ENCODE measurements at regions not wholly inside any gene's neighbourhood (a gene's known extent, or its start where the extent isn't known, plus 50 kb on each side); places are given as distances from the start of the nearest gene placed in this dataset.

- TF ChIP-seq ZNF425 (CRISPR knock-in tag; conservative IDR thresholded peaks at IDR 0.05), result no peak
- TF ChIP-seq ZNF121 (CRISPR knock-in tag; IDR thresholded peaks at IDR 0.05), result no peak
- no peak for TF ChIP-seq ZNF532 (CRISPR knock-in tag; IDR thresholded peaks at IDR 0.05; ENCODE audit: borderline replicate concordance)
- TF ChIP-seq FOXP1 (CRISPR knock-in tag; IDR thresholded peaks at IDR 0.05; ENCODE audit: borderline replicate concordance), result no peak
- no peak for TF ChIP-seq HMGA2 (CRISPR knock-in tag; IDR thresholded peaks at IDR 0.05)
These were observed 125.7 kb upstream of the CPXCR1 start (continued) for GRCh38 chrX:88621278-88621677.

- ATAC-seq, result no peak
- TF ChIP-seq HMGA2 (CRISPR knock-in tag; IDR thresholded peaks at IDR 0.05), result peak; percentile 94; the same call in 1 of the 2 replicates
- TF ChIP-seq ZNF219 (CRISPR knock-in tag; IDR thresholded peaks at IDR 0.05; ENCODE audit: borderline replicate concordance), result no peak
- no peak for DNase-seq (ENCODE audit: low spot score)
- ChIA-PET CTCF (no interaction called here), POLR2A (no interaction called here)
- no peaks in the 10 kb centered on the region for H3K27me3 Mint-ChIP-seq (ENCODE audit: low read depth)
- H3K4me1 Mint-ChIP-seq, result no peaks in the 10 kb centered on the region
- no peak overlapping the region for H3K4me3 Mint-ChIP-seq
- no peaks in the 10 kb centered on the region for H3K36me3 Mint-ChIP-seq
- no peaks in the 10 kb centered on the region for H3K9me3 Mint-ChIP-seq
- no peak overlapping the region for H3K27ac Mint-ChIP-seq
These were observed 91.6 kb upstream of the CPXCR1 start for GRCh38 chrX:88655460-88655859.

GRCh38 chrX:88660836-88661235 lies 86.2 kb upstream of the CPXCR1 start:
- ChIA-PET CTCF (no interaction called here), POLR2A (no interaction called here)
- DNase-seq (ENCODE audit: low spot score) (no peak), ATAC-seq (no peak)
- H3K27ac Mint-ChIP-seq, result no peak overlapping the region
- no peaks in the 10 kb centered on the region for H3K27me3 Mint-ChIP-seq (ENCODE audit: low read depth)
- H3K4me3 Mint-ChIP-seq, result no peak overlapping the region
- no peaks in the 10 kb centered on the region for H3K36me3 Mint-ChIP-seq
- TF ChIP-seq ATF6 (CRISPR knock-in tag; IDR thresholded peaks at IDR 0.05), result no peak
- no peak for TF ChIP-seq USF1 (CRISPR knock-in tag; IDR thresholded peaks at IDR 0.05)
- TF ChIP-seq ETV6 (CRISPR knock-in tag; IDR thresholded peaks at IDR 0.05), result no peak
- TF ChIP-seq ZSCAN18 (CRISPR knock-in tag; IDR thresholded peaks at IDR 0.05), result no peak
- no peaks in the 10 kb centered on the region for H3K9me3 Mint-ChIP-seq
- H3K4me1 Mint-ChIP-seq, result no peaks in the 10 kb centered on the region

Measured in WTC11 (cell line).